ENCODE measurements at regions not wholly inside any gene's neighbourhood (a gene's known extent, or its start where the extent isn't known, plus 50 kb on each side); places are given as distances from the start of the nearest gene placed in this dataset.

GRCh38 chr20:1718604-1719384 lies 61.2 kb upstream of the SIRPG start:
- no peak overlapping the region for H3K27ac Mint-ChIP-seq
- peaks cover 2% of the 10 kb centered on the region for H3K36me3 Mint-ChIP-seq (ENCODE audit: low read depth)
- H3K9me3 Mint-ChIP-seq (ENCODE audit: low read depth), result peaks cover 5% of the 10 kb centered on the region
- ChIA-PET POLR2A (no interaction called here), CTCF (no interaction called here)
- H3K27me3 Mint-ChIP-seq, result no peaks in the 10 kb centered on the region
- peaks cover 4% of the 10 kb centered on the region for H3K4me1 Mint-ChIP-seq
- intact Hi-C loops (cut with DNase I, micrococcal nuclease), result no loop called here
- ATAC-seq (no peak), DNase-seq (no peak)
- no peak overlapping the region for H3K4me3 Mint-ChIP-seq

GRCh38 chr20:1712634-1713624 lies 55.4 kb upstream of the SIRPG start:
- Mint-ChIP-seq H3K4me1 (peaks cover 11% of the 10 kb centered on the region), H3K27me3 (no peaks in the 10 kb centered on the region), H3K27ac (no peak overlapping the region), H3K9me3 (ENCODE audit: low read depth) (peaks cover 5% of the 10 kb centered on the region), H3K36me3 (ENCODE audit: low read depth) (no peaks in the 10 kb centered on the region), H3K4me3 (no peak overlapping the region)
- intact Hi-C loops (cut with DNase I, micrococcal nuclease), result no loop called here
- ChIA-PET POLR2A (interaction anchor here (0.7 kb wide), 1 partner anchor 747 kb away, joined by 3 read pairs; no protein-coding TSS in a partner anchor), CTCF (interaction anchor here (0.8 kb wide), 1 partner anchor 421 kb away, joined by 4 read pairs; no protein-coding TSS in a partner anchor)
- DNase-seq (no peak), ATAC-seq (no peak)

GRCh38 chr20:1711826-1712601 lies 54.4 kb upstream of the SIRPG start:
- ChIA-PET CTCF (no interaction called here), POLR2A (interaction anchor here (0.6 kb wide), 1 partner anchor 45 kb away, joined by 3 read pairs; no protein-coding TSS in a partner anchor)
- intact Hi-C loops (cut with DNase I, micrococcal nuclease), result no loop called here
- H3K36me3 Mint-ChIP-seq (ENCODE audit: low read depth), result no peaks in the 10 kb centered on the region
- DNase-seq, result no peak
- ATAC-seq, result no peak
- no peaks in the 10 kb centered on the region for H3K27me3 Mint-ChIP-seq
- no peak overlapping the region for H3K4me3 Mint-ChIP-seq
- H3K27ac Mint-ChIP-seq, result no peak overlapping the region
- H3K9me3 Mint-ChIP-seq (ENCODE audit: low read depth), result peaks cover 5% of the 10 kb centered on the region
- peaks cover 18% of the 10 kb centered on the region for H3K4me1 Mint-ChIP-seq

- ChIA-PET CTCF (no interaction called here), POLR2A (no interaction called here)
- Mint-ChIP-seq H3K27ac (no peak overlapping the region), H3K4me1 (peaks cover 19% of the 10 kb centered on the region), H3K36me3 (ENCODE audit: low read depth) (no peaks in the 10 kb centered on the region), H3K4me3 (no peak overlapping the region), H3K9me3 (ENCODE audit: low read depth) (peaks cover 5% of the 10 kb centered on the region), H3K27me3 (no peaks in the 10 kb centered on the region)
- intact Hi-C loops (cut with DNase I, micrococcal nuclease), result no loop called here
- DNase-seq (no peak), ATAC-seq (no peak)
Observed at GRCh38 chr20:1711266-1711665, 53.7 kb upstream of the SIRPG start.

GRCh38 chr20:1710484-1710883 lies 52.9 kb upstream of the SIRPG start:
- H3K27me3 Mint-ChIP-seq, result no peaks in the 10 kb centered on the region
- H3K36me3 Mint-ChIP-seq (ENCODE audit: low read depth), result no peaks in the 10 kb centered on the region
- ATAC-seq (no peak), DNase-seq (no peak)
- intact Hi-C loops (cut with DNase I, micrococcal nuclease), result no loop called here
- no peak overlapping the region for H3K4me3 Mint-ChIP-seq
- POLR2A ChIA-PET, result no interaction called here
- peaks cover 19% of the 10 kb centered on the region for H3K4me1 Mint-ChIP-seq
- no peak overlapping the region for H3K27ac Mint-ChIP-seq
- CTCF ChIA-PET, result no interaction called here
- peaks cover 5% of the 10 kb centered on the region for H3K9me3 Mint-ChIP-seq (ENCODE audit: low read depth)

- H3K4me1 Mint-ChIP-seq, result peaks cover 19% of the 10 kb centered on the region
- POLR2A ChIA-PET, result no interaction called here
- no peak overlapping the region for H3K4me3 Mint-ChIP-seq
- H3K27me3 Mint-ChIP-seq, result no peaks in the 10 kb centered on the region
- peaks cover 3% of the 10 kb centered on the region for H3K9me3 Mint-ChIP-seq (ENCODE audit: low read depth)
- no peaks in the 10 kb centered on the region for H3K36me3 Mint-ChIP-seq (ENCODE audit: low read depth)
- intact Hi-C loops (cut with DNase I, micrococcal nuclease), result no loop called here
- CTCF ChIA-PET, result interaction anchor here (1.0 kb wide), 1 partner anchor 204 kb away, joined by 3 read pairs; no protein-coding TSS in a partner anchor
- peak overlapping the region; percentile 82 for H3K27ac Mint-ChIP-seq
- ATAC-seq (peak; percentile 60), DNase-seq (no peak)
Observed at GRCh38 chr20:1707588-1708449, 50.2 kb upstream of the SIRPG start.
